Hepatocyte (in vitro differentiated cells): ENCODE measurements at regions not wholly inside any gene's neighbourhood (a gene's known extent, or its start where the extent isn't known, plus 50 kb on each side); places are given as distances from the start of the nearest gene placed in this dataset.

Experiments
- CTCF ChIP-seq: fragments of 200-600 bp; sonication (generic); IDR thresholded peaks from 2 replicates; pipeline ENCODE4 v1.5.1; 2016; ENCODE audit warnings: antibody characterized with exemption, mild to moderate bottlenecking; ENCODE audit not compliant: poor library complexity
- EZH2 ChIP-seq: fragments of 200-600 bp; sonication (generic); IDR thresholded peaks from 2 replicates; pipeline ENCODE4 v1.6.1; 2016; ENCODE audit warnings: antibody characterized with exemption, mild to moderate bottlenecking, borderline replicate concordance

DNA sequence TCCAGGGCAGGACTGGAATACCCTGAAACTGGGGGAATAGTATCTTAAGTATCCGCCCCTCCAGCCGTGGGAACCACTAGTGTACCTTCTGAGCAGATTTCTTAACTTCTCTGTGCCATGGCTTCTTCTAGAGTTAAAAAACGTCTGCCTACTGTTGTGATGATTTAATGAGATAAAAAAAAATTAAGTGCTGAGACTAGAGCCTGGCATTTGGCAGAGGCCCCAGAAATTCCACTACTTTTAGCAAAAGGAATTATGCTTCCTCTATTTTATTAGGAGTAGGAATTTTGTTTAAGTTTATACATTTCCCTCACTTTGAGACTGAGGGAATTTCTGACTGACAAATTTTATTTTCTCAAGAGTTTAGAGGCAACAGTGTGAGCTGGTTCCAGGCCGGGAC, 371.2 kb upstream of the B3GAT1 start:
- TF ChIP-seq CTCF (no peak), EZH2 (no peak)
